AG04449 (cell line): ENCODE measurements at regions not wholly inside any gene's neighbourhood (a gene's known extent, or its start where the extent isn't known, plus 50 kb on each side); places are given as distances from the start of the nearest gene placed in this dataset.

Experiments used
- CTCF ChIA-PET: fragments of 350-600 bp; formaldehyde crosslinking; extraction: SDS; loops from one replicate; lab custom pipeline; 2021; ENCODE audit warnings: antibody characterized with exemption; lab: Yijun Ruan, JAX
- POLR2A ChIA-PET: fragments of 400-600, 350-600 bp; formaldehyde crosslinking; extraction: SDS; loops from one replicate; lab custom pipeline; 2020; ENCODE audit warnings: antibody characterized with exemption, inconsistent platforms; lab: Yijun Ruan, JAX
- DNase-seq: peaks from one replicate; pipeline ENCODE4 v3.0.0-alpha.2; 2010; ENCODE audit warnings: low read depth, low spot score
- H3K4me3 ChIP-seq: 2 replicates; pipeline ENCODE4 v1.5.1; 2011; ENCODE audit warnings: low read depth, mild to moderate bottlenecking, control low read depth, low read length
- TF ChIP-seq, protein P1 (sequence below): IDR thresholded peaks from one replicate; pipeline ENCODE4 v1.5.1; 2011; ENCODE audit warnings: mild to moderate bottlenecking, moderate library complexity, low read length, control low read depth, inconsistent platforms; ENCODE audit not compliant: insufficient read depth; ENCODE audit errors: missing control alignments

DNA sequence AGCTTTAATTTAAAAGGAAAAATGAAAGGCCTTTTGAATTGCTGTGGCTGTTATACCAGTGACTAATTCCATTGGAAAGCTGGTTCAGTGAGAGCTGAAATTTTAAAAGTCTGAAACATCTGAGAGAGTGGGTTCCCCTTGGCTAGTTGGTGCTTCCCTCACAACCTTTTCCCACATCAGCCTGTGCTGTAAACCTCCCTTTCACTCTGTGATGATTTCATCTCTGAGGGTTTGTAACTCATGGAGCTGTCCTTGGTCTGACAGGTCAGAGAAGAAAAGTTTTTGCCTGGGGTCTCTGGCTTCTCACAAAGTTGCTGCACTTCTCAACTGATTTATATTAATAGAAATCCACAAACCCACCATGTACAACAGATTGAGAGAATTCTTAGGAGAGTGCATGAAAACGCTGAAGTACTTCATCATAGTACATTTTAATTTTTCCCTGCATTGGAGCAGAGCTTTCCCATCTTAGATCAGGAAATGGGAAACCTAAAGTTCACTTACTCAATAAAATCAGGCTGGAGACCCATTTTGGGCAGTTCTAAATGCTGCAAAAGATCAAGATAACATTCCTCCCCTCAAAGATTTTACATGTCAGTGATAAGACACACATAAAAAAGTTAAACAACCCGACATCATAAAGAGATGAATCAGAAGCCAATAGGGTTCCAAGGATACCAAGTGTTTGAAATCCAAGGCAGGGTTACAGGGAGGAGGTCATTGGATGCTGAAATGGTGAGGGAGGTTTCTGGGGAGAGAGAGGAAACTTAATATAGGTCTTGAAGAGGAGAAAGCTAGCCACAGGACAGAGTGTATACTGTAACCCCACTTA is 157.0 kb upstream of the MKLN1 start:
- ChIA-PET CTCF (interaction anchor here (0.5 kb wide), 1 partner anchor 322 kb away, joined by 3 read pairs; no protein-coding TSS in a partner anchor), POLR2A (no interaction called here)
- no peak overlapping the region for H3K4me3 ChIP-seq
- no peak for DNase-seq
- TF ChIP-seq, protein P1, sequence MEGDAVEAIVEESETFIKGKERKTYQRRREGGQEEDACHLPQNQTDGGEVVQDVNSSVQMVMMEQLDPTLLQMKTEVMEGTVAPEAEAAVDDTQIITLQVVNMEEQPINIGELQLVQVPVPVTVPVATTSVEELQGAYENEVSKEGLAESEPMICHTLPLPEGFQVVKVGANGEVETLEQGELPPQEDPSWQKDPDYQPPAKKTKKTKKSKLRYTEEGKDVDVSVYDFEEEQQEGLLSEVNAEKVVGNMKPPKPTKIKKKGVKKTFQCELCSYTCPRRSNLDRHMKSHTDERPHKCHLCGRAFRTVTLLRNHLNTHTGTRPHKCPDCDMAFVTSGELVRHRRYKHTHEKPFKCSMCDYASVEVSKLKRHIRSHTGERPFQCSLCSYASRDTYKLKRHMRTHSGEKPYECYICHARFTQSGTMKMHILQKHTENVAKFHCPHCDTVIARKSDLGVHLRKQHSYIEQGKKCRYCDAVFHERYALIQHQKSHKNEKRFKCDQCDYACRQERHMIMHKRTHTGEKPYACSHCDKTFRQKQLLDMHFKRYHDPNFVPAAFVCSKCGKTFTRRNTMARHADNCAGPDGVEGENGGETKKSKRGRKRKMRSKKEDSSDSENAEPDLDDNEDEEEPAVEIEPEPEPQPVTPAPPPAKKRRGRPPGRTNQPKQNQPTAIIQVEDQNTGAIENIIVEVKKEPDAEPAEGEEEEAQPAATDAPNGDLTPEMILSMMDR: no peak

DNA sequence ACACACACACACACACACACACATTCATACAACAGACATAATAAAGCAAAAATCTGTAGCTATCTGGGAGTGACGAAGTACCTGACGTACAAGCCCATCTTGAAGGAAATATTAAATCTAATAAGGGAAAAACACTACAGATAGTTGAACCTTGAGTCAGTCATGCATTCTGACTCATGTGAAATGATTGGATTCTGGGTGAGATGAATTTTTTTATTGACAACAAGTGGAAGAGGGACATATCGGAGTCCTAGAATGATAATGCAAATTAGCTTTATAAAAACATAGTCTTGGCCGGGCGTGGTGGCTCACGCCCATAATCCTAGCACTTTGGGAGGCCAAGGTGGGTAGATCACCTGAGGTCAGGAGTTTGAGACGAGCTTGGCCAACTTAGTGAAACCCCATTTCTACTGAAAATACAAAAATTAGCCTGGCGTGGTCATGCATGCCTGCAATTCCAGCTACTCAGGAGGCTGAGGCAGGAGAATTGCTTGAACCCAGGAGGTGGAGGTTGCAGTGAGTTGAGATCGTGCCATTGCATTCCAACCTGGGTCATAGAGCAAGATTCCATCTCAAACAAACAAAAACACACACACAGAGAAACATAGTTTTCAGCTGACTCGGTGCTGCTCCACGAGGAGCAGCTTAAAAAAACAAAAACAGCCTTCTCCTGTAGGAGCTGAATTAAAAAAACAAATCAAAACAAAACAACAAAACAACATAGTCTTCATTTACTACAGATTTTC is 154.4 kb upstream of the MKLN1 start:
- H3K4me3 ChIP-seq: no peak overlapping the region
- no peak for DNase-seq
- TF ChIP-seq, protein P1: no peak
- CTCF ChIA-PET: no interaction called here
- POLR2A ChIA-PET: no interaction called here

DNA sequence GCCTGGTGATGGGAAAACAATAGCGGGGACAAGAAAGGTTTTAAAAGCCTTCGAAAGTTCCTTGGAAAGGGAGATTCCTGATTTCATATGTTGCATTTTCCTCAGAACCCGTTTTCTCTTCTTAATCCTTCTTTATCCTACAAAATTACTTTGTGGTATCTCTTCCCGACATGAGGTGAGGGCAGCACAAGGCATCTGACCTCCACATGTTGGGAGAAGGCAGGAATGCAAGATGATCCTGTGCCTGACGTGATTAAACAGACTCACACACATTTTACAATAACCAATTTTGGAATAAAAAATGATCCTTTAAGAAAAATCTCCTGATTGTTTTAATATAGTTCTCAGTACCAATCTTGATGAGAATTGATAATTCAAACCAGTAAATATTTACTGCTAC is 153.3 kb upstream of the MKLN1 start:
- TF ChIP-seq, protein P1: no peak
- POLR2A ChIA-PET: no interaction called here
- DNase-seq: no peak
- no peak overlapping the region for H3K4me3 ChIP-seq
- CTCF ChIA-PET: no interaction called here

DNA sequence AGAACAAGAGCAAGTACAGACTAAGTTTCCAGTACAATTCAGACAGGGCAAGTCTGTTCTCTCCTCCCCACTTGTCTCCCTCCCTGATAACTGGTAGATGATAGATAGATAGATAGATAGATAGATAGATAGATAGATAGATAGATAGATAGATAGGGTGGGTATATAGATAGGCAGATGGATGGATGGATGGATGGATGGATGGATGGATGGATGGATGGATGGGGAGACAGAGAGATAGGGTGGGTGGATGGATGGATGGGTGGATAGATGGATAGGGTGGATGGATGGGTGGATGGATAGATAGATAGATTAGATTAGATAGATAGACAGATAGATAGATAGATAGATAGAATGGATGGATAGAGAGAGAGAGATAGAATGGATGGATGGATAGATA is 152.8 kb upstream of the MKLN1 start:
- no peak for DNase-seq
- POLR2A ChIA-PET: no interaction called here
- TF ChIP-seq, protein P1: no peak
- CTCF ChIA-PET: no interaction called here
- H3K4me3 ChIP-seq: no peak overlapping the region

DNA sequence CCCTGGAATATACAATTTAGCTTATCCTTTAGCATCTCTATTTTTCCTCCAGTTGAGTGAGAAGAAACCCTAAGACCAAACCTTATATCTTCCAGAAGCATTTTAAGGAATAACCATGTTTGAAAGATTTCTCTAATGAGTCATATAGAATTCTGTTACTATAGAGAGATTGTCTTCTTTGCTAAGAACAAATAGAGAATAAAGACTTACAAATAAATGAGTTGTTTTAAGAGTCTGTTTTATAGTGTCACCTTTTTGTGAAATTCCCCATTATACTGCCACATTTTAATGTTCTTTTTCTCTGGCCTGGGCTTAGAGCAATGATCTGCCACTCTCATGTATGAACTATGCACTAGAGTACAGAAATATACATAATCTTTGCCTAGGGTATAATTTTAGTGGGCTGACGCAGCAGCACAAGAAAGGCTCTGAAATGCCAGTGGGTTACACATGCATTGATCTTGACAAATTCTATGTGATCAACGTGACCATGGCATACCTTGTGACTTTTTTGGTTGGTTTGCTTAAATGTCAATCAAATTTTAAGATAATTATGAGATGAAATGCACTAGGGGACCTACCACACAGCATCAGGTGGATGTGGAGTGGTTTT is 145.1 kb upstream of the MKLN1 start:
- POLR2A ChIA-PET: no interaction called here
- TF ChIP-seq, protein P1: no peak
- H3K4me3 ChIP-seq: no peak overlapping the region
- CTCF ChIA-PET: interaction anchor here (1.6 kb wide), 1 partner anchor 18 kb away, joined by 4 read pairs; no protein-coding TSS in a partner anchor
- DNase-seq: no peak

DNA sequence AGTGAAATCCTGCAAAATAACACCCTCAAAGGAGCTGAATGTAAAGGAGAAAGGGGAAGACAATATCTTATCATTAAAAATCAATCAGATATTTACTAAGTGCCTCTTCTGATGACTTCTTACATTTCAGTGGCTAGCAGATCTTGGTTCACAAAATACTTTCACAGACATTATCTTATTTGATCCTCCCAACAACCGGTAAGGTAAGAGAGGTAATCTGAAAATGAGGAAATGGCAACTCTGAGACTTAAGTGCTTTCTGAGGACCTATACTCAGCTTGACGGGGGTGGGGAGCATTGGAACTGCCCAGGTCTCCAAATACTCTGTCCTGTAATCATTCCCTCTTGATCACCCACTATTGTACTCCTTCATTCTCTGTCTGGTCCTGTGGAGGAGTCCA is 144.6 kb upstream of the MKLN1 start:
- CTCF ChIA-PET: no interaction called here
- TF ChIP-seq, protein P1: no peak
- no peak overlapping the region for H3K4me3 ChIP-seq
- no peak for DNase-seq
- POLR2A ChIA-PET: interaction anchor here (0.6 kb wide), 1 partner anchor 278 kb away, joined by 3 read pairs; no protein-coding TSS in a partner anchor
